MM.1S (cell line): ENCODE measurements at regions not wholly inside any gene's neighbourhood (a gene's known extent, or its start where the extent isn't known, plus 50 kb on each side); places are given as distances from the start of the nearest gene placed in this dataset.

Experiments
- EZH2 ChIP-seq: fragments of 300-600 bp; sonication (generic); optimal IDR thresholded peaks from 2 replicates; pipeline ENCODE3; 2017; ENCODE audit warnings: low read depth, mild to moderate bottlenecking, antibody characterized with exemption, low read length, mixed read lengths
- EZH2phosphoT487 ChIP-seq: fragments of 300-600 bp; sonication (generic); IDR thresholded peaks from 2 replicates; pipeline ENCODE4 v1.6.1; 2018; ENCODE audit warnings: antibody characterized with exemption, low read length
- TF ChIP-seq, protein P1 (sequence below): fragments of 300-600 bp; sonication (generic); IDR thresholded peaks from 2 replicates; pipeline ENCODE4 v1.5.1; 2016; ENCODE audit warnings: antibody characterized with exemption, low read length, mixed read lengths

DNA sequence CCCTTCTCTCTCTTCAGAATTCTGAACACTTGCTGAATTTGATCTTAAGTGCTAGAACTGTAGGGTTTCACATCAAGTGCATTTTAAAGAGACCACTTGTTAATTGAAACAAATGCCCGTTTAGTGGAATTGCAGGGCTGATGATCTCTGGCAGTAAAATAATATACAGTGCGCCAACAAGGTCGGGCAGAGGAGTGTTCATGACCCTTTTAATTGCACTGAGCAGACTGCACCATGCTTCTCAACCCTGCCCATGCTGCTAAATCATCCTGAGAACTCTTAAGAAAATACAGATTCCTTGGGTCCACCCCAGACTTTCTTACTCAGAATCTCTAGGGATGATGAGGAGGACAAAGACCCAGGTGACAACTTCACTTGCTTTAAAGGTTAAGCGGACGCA, 73.5 kb downstream of the SC5D start:
- TF ChIP-seq EZH2phosphoT487, result no peak
- no peak for TF ChIP-seq EZH2
- TF ChIP-seq, protein P1, sequence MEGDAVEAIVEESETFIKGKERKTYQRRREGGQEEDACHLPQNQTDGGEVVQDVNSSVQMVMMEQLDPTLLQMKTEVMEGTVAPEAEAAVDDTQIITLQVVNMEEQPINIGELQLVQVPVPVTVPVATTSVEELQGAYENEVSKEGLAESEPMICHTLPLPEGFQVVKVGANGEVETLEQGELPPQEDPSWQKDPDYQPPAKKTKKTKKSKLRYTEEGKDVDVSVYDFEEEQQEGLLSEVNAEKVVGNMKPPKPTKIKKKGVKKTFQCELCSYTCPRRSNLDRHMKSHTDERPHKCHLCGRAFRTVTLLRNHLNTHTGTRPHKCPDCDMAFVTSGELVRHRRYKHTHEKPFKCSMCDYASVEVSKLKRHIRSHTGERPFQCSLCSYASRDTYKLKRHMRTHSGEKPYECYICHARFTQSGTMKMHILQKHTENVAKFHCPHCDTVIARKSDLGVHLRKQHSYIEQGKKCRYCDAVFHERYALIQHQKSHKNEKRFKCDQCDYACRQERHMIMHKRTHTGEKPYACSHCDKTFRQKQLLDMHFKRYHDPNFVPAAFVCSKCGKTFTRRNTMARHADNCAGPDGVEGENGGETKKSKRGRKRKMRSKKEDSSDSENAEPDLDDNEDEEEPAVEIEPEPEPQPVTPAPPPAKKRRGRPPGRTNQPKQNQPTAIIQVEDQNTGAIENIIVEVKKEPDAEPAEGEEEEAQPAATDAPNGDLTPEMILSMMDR, result no peak
